ENCODE measurements at regions not wholly inside any gene's neighbourhood (a gene's known extent, or its start where the extent isn't known, plus 50 kb on each side); places are given as distances from the start of the nearest gene placed in this dataset.

DNA sequence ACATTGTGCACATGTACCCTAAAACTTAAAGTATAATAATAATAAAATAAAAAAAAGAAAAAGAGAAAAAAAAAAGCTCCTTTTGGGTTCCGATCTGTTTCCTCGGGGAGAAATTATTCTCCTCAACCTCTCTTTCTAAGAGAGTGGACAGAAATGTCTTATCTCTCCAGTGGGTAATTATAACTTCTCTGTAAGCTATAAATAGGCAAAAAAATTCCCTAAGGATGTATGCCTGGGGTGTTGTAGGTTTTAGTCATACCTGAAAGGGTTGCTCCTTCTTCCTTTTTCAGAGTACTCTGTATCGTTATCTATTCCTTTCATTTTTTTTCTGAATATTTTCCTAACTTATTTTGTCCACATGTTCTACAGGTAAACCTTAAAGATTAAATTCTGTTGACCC lies 169.7 kb upstream of the PTPRK start:
- no peaks in the 10 kb centered on the region for H4K20me1 ChIP-seq (ENCODE audit: insufficient read depth, low read length)
- H3K4me1 ChIP-seq (ENCODE audit: insufficient read depth, low read length) = no peaks in the 10 kb centered on the region
- no peak overlapping the region for H3K9ac ChIP-seq (ENCODE audit: low read length)
- FAIRE-seq (no peak), DNase-seq (ENCODE audit: low read depth) (no peak)
- peaks cover 8% of the 10 kb centered on the region for H3K4me1 Mint-ChIP-seq (ENCODE audit: low read depth, unreplicated experiment)
- peaks cover 3% of the 10 kb centered on the region for H3K9me3 Mint-ChIP-seq (ENCODE audit: unreplicated experiment)
- no peak overlapping the region for H3K4me3 ChIP-seq (ENCODE audit: insufficient read depth, low read depth, low read length)
- no peak overlapping the region for H3K4me3 Mint-ChIP-seq (ENCODE audit: unreplicated experiment)
- H3K27ac Mint-ChIP-seq (ENCODE audit: unreplicated experiment) = no peak overlapping the region
- no peak overlapping the region for H3K4me2 ChIP-seq (ENCODE audit: low read length)
- H3K27me3 Mint-ChIP-seq (ENCODE audit: low read depth, unreplicated experiment) = no peaks in the 10 kb centered on the region
- no peaks in the 10 kb centered on the region for H3K36me3 Mint-ChIP-seq (ENCODE audit: low read depth, unreplicated experiment)
- no peaks in the 10 kb centered on the region for H3K9me3 ChIP-seq (ENCODE audit: insufficient read depth, low read depth, low read length)
- no peaks in the 10 kb centered on the region for H3K36me3 ChIP-seq (ENCODE audit: insufficient read depth, low read length)
- H3K79me2 ChIP-seq (ENCODE audit: insufficient read depth, low read length) = no peaks in the 10 kb centered on the region
- H3K27ac ChIP-seq (ENCODE audit: low read depth, low read length) = no peak overlapping the region
- TF ChIP-seq, protein P1, sequence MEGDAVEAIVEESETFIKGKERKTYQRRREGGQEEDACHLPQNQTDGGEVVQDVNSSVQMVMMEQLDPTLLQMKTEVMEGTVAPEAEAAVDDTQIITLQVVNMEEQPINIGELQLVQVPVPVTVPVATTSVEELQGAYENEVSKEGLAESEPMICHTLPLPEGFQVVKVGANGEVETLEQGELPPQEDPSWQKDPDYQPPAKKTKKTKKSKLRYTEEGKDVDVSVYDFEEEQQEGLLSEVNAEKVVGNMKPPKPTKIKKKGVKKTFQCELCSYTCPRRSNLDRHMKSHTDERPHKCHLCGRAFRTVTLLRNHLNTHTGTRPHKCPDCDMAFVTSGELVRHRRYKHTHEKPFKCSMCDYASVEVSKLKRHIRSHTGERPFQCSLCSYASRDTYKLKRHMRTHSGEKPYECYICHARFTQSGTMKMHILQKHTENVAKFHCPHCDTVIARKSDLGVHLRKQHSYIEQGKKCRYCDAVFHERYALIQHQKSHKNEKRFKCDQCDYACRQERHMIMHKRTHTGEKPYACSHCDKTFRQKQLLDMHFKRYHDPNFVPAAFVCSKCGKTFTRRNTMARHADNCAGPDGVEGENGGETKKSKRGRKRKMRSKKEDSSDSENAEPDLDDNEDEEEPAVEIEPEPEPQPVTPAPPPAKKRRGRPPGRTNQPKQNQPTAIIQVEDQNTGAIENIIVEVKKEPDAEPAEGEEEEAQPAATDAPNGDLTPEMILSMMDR (IDR thresholded peaks at IDR 0.05; ENCODE audit: insufficient read depth, low read depth, low read length) = no peak
- no peak for TF ChIP-seq EZH2 (IDR thresholded peaks at IDR 0.05; ENCODE audit: insufficient read depth, low read length)
- H2AFZ ChIP-seq (ENCODE audit: low read depth, low read length) = no peak overlapping the region
- no peaks in the 10 kb centered on the region for H3K27me3 ChIP-seq (ENCODE audit: insufficient read depth, low read length)

DNA sequence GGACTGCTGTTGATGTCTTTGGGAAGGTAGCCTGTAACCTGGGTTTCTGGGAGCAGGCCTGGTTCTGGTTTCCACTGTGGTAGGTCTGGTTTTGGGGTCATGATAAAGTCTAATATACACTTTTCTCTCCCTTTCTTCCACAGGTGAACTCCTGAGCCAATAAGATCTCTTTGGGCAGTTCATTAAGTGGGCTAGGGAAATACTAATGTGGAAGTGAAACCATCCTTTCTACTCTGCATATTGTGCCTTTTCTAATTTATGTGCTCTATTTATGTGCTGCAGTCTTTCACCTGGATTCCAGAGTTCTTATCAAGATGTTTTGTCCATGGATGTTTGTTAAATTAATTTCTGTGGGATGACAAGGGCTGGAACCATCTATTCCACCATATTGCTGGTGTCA lies 165.7 kb upstream of the PTPRK start:
- no peak overlapping the region for H3K4me2 ChIP-seq (ENCODE audit: low read length)
- no peaks in the 10 kb centered on the region for H3K9me3 ChIP-seq (ENCODE audit: insufficient read depth, low read depth, low read length)
- H4K20me1 ChIP-seq (ENCODE audit: insufficient read depth, low read length) = no peaks in the 10 kb centered on the region
- no peak overlapping the region for H3K27ac ChIP-seq (ENCODE audit: low read depth, low read length)
- H3K36me3 Mint-ChIP-seq (ENCODE audit: low read depth, unreplicated experiment) = no peaks in the 10 kb centered on the region
- H3K79me2 ChIP-seq (ENCODE audit: insufficient read depth, low read length) = no peaks in the 10 kb centered on the region
- H3K27me3 ChIP-seq (ENCODE audit: insufficient read depth, low read length) = no peaks in the 10 kb centered on the region
- H3K27ac Mint-ChIP-seq (ENCODE audit: unreplicated experiment) = no peak overlapping the region
- no peaks in the 10 kb centered on the region for H3K4me1 ChIP-seq (ENCODE audit: insufficient read depth, low read length)
- FAIRE-seq = no peak
- H3K9ac ChIP-seq (ENCODE audit: low read length) = no peak overlapping the region
- no peaks in the 10 kb centered on the region for H3K27me3 Mint-ChIP-seq (ENCODE audit: low read depth, unreplicated experiment)
- peaks cover 3% of the 10 kb centered on the region for H3K9me3 Mint-ChIP-seq (ENCODE audit: unreplicated experiment)
- H3K4me3 Mint-ChIP-seq (ENCODE audit: unreplicated experiment) = no peak overlapping the region
- no peaks in the 10 kb centered on the region for H3K36me3 ChIP-seq (ENCODE audit: insufficient read depth, low read length)
- no peak overlapping the region for H2AFZ ChIP-seq (ENCODE audit: low read depth, low read length)
- H3K4me1 Mint-ChIP-seq (ENCODE audit: low read depth, unreplicated experiment) = no peaks in the 10 kb centered on the region
- no peak overlapping the region for H3K4me3 ChIP-seq (ENCODE audit: insufficient read depth, low read depth, low read length)
- DNase-seq (ENCODE audit: low read depth) = no peak
- TF ChIP-seq, protein P1 (IDR thresholded peaks at IDR 0.05; ENCODE audit: insufficient read depth, low read depth, low read length) = no peak
- TF ChIP-seq EZH2 (IDR thresholded peaks at IDR 0.05; ENCODE audit: insufficient read depth, low read length) = no peak

DNA sequence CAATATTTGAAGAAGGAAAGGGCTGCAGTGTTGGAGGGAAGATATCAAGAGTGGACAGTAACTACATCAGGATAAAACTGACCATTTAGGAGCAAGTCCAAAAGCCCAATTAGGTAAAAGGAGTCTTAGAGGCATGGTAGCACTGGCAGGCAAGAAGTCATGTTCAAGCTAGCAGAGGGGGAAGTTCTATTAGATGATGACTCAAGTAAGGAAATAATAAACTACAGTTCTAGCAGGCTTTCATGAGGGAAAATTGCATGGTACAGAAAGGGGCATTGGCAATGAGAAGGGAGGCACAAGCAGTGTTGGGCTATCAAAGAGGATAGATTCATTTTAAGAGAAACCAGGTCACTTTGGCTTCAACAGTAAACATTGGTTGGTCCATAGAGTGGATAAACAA lies 156.1 kb upstream of the PTPRK start:
- no peaks in the 10 kb centered on the region for H3K9me3 ChIP-seq (ENCODE audit: insufficient read depth, low read depth, low read length)
- no peaks in the 10 kb centered on the region for H4K20me1 ChIP-seq (ENCODE audit: insufficient read depth, low read length)
- H3K79me2 ChIP-seq (ENCODE audit: insufficient read depth, low read length) = no peaks in the 10 kb centered on the region
- no peaks in the 10 kb centered on the region for H3K4me1 ChIP-seq (ENCODE audit: insufficient read depth, low read length)
- DNase-seq (ENCODE audit: low read depth) = no peak
- H3K27me3 ChIP-seq (ENCODE audit: insufficient read depth, low read length) = no peaks in the 10 kb centered on the region
- no peak overlapping the region for H3K4me3 ChIP-seq (ENCODE audit: insufficient read depth, low read depth, low read length)
- Mint-ChIP-seq H3K36me3 (ENCODE audit: low read depth, unreplicated experiment) (no peaks in the 10 kb centered on the region), H3K4me3 (ENCODE audit: unreplicated experiment) (no peak overlapping the region), H3K27ac (ENCODE audit: unreplicated experiment) (no peak overlapping the region), H3K4me1 (ENCODE audit: low read depth, unreplicated experiment) (peaks cover 2% of the 10 kb centered on the region), H3K9me3 (ENCODE audit: unreplicated experiment) (peaks cover 4% of the 10 kb centered on the region), H3K27me3 (ENCODE audit: low read depth, unreplicated experiment) (no peaks in the 10 kb centered on the region)
- H3K27ac ChIP-seq (ENCODE audit: low read depth, low read length) = no peak overlapping the region
- no peak for TF ChIP-seq EZH2 (IDR thresholded peaks at IDR 0.05; ENCODE audit: insufficient read depth, low read length)
- TF ChIP-seq, protein P1 (IDR thresholded peaks at IDR 0.05; ENCODE audit: insufficient read depth, low read depth, low read length) = no peak
- FAIRE-seq = no peak
- peak overlapping the region; percentile 55 for H2AFZ ChIP-seq (ENCODE audit: low read depth, low read length)
- H3K36me3 ChIP-seq (ENCODE audit: insufficient read depth, low read length) = no peaks in the 10 kb centered on the region
- H3K9ac ChIP-seq (ENCODE audit: low read length) = no peak overlapping the region
- H3K4me2 ChIP-seq (ENCODE audit: low read length) = no peak overlapping the region
